IMR-90 (cell line): ENCODE measurements at regions not wholly inside any gene's neighbourhood (a gene's known extent, or its start where the extent isn't known, plus 50 kb on each side); places are given as distances from the start of the nearest gene placed in this dataset.

Experiments used
- ATAC-seq: fragments of 200-7000 bp; cut with Tn5 transposase; 2 replicates; pipeline ENCODE4 v1.9.1; 2020; ENCODE audit warnings: low read depth, mild to moderate bottlenecking, moderate library complexity
- BruUV-seq: library from RNA; stranded (reverse); fragments of 400-500 nt; replicated peaks from 2 replicates; lab custom pipeline; 2021; lab: Mats Ljungman, UMichigan
- CTCF ChIA-PET: fragments of 300-600 bp; formaldehyde crosslinking; extraction: SDS; loops from one replicate; lab custom pipeline; 2021; ENCODE audit warnings: antibody characterized with exemption; lab: Yijun Ruan, JAX
- POLR2A ChIA-PET: fragments of 300-600 bp; sonication (Branson Sonifier 250); formaldehyde crosslinking; loops from one replicate; lab custom pipeline; 2022; ENCODE audit warnings: antibody characterized with exemption; ENCODE audit not compliant: unreplicated experiment; lab: Charles Lee
- DNase-seq: peaks from one replicate; pipeline ENCODE4 v3.0.0; 2013
- H2AFZ ChIP-seq: replicated peaks from 2 replicates; pipeline ENCODE3; 2013; ENCODE audit warnings: low read length, mild to moderate bottlenecking; ENCODE audit not compliant: poor library complexity
- H2AK5ac ChIP-seq: 2 replicates; pipeline ENCODE4 v1.6.1; 2013; ENCODE audit warnings: low read depth, low read length, inconsistent platforms
- H2AK9ac ChIP-seq: replicated peaks from 2 replicates; pipeline ENCODE3; 2013; ENCODE audit warnings: mild to moderate bottlenecking, low read depth, low read length, moderate library complexity; ENCODE audit not compliant: poor library complexity
- H2BK120ac ChIP-seq: 2 replicates; pipeline ENCODE4 v1.6.1; 2013; ENCODE audit warnings: low read depth, low read length, inconsistent platforms
- H2BK15ac ChIP-seq: 3 replicates; pipeline ENCODE4 v1.6.1; 2013; ENCODE audit warnings: low read depth, low read length, inconsistent platforms
- H2BK20ac ChIP-seq: 2 replicates; pipeline ENCODE4 v1.6.1; 2013; ENCODE audit warnings: low read depth, mild to moderate bottlenecking, inconsistent platforms, low read length, moderate library complexity
- H2BK5ac ChIP-seq: 2 replicates; pipeline ENCODE4 v1.6.1; 2013; ENCODE audit warnings: mild to moderate bottlenecking, low read depth, low read length, inconsistent platforms; ENCODE audit not compliant: poor library complexity, severe bottlenecking
- H3K14ac ChIP-seq: replicated peaks from 2 replicates; pipeline ENCODE4 v1.6.1; 2013; ENCODE audit warnings: low read depth, low read length, inconsistent platforms
- H3K18ac ChIP-seq: 2 replicates; pipeline ENCODE4 v1.6.1; 2013; ENCODE audit warnings: low read depth, low read length, control low read depth
- H3K23ac ChIP-seq: 2 replicates; pipeline ENCODE4 v1.6.1; 2013; ENCODE audit warnings: low read depth, low read length, inconsistent platforms
- H3K27ac ChIP-seq: 2 replicates; pipeline ENCODE4 v1.5.1; 2013; ENCODE audit warnings: mild to moderate bottlenecking, control low read depth, low read length; ENCODE audit not compliant: insufficient read depth
- H3K27me3 ChIP-seq: 2 replicates; pipeline ENCODE4 v1.6.1; 2013; ENCODE audit warnings: low read length; ENCODE audit not compliant: control insufficient read depth, insufficient read depth
- H3K36me3 ChIP-seq: 2 replicates; pipeline ENCODE4 v1.6.1; 2013; ENCODE audit warnings: low read length, mixed read lengths; ENCODE audit not compliant: control insufficient read depth, insufficient read depth
- H3K4ac ChIP-seq: 2 replicates; pipeline ENCODE4 v1.6.1; 2013; ENCODE audit warnings: low read depth, low read length, inconsistent platforms
- H3K4me1 ChIP-seq: 2 replicates; pipeline ENCODE4 v1.6.1; 2013; ENCODE audit warnings: low read length, mixed read lengths; ENCODE audit not compliant: control insufficient read depth, insufficient read depth
- H3K4me2 ChIP-seq: 2 replicates; pipeline ENCODE4 v1.6.1; 2013; ENCODE audit warnings: low read depth, mild to moderate bottlenecking, control low read depth, low read length, moderate library complexity
- H3K4me3 ChIP-seq: 2 replicates; pipeline ENCODE4 v1.5.1; 2013; ENCODE audit warnings: low read depth, mild to moderate bottlenecking, control low read depth, low read length, moderate library complexity; ENCODE audit not compliant: insufficient read depth
- H3K56ac ChIP-seq: 2 replicates; pipeline ENCODE4 v1.6.1; 2013; ENCODE audit warnings: low read length, inconsistent platforms; ENCODE audit not compliant: insufficient read depth; ENCODE audit errors: extremely low read depth
- H3K79me1 ChIP-seq, 2 experiments: 2 replicates each; pipeline ENCODE4 v1.6.1; 2013; ENCODE audit warnings: low read length in 2 of 2, inconsistent platforms in 1 of 2, low read depth in 1 of 2
- H3K9ac ChIP-seq: 2 replicates; pipeline ENCODE4 v1.6.1; 2013; ENCODE audit warnings: low read depth, low read length, control low read depth
- H3K9me1 ChIP-seq: 2 replicates; pipeline ENCODE4 v1.6.1; 2013; ENCODE audit warnings: low read length, inconsistent platforms; ENCODE audit not compliant: insufficient read depth
- H3K9me3 ChIP-seq: 2 replicates; pipeline ENCODE4 v1.6.1; 2013; ENCODE audit warnings: low read length; ENCODE audit not compliant: control insufficient read depth, insufficient read depth
- H4K20me1 ChIP-seq: 2 replicates; pipeline ENCODE4 v1.6.1; 2013; ENCODE audit warnings: low read length, inconsistent platforms; ENCODE audit not compliant: insufficient read depth
- H4K5ac ChIP-seq: 2 replicates; pipeline ENCODE4 v1.6.1; 2013; ENCODE audit warnings: mild to moderate bottlenecking, low read depth, low read length, control low read depth
- H4K8ac ChIP-seq, 2 experiments: 2 replicates each; pipeline ENCODE4 v1.6.1; 2013; ENCODE audit warnings: low read depth in 2 of 2, low read length in 2 of 2, control low read depth in 1 of 2, inconsistent platforms in 1 of 2
- H4K91ac ChIP-seq: 2 replicates; pipeline ENCODE4 v1.6.1; 2013; ENCODE audit warnings: low read depth, low read length, inconsistent platforms; ENCODE audit not compliant: insufficient read depth
- BHLHE40 ChIP-seq: fragments of 150-350 bp; IDR thresholded peaks from 2 replicates; pipeline ENCODE4 v1.6.1; 2016; ENCODE audit warnings: mild to moderate bottlenecking, low read depth, low read length
- CEBPB ChIP-seq: IDR thresholded peaks from 2 replicates; pipeline ENCODE4 v1.6.1; 2012; ENCODE audit warnings: low read depth, low read length, improper control_type of control experiment
- CHD1 ChIP-seq: IDR thresholded peaks from 2 replicates; pipeline ENCODE4 v1.6.1; 2012; ENCODE audit warnings: low read depth, low read length, improper control_type of control experiment
- ELK1 ChIP-seq: fragments of 150-350 bp; IDR thresholded peaks from 2 replicates; pipeline ENCODE4 v1.6.1; 2016; ENCODE audit warnings: low read depth, mild to moderate bottlenecking, low read length, moderate library complexity, borderline replicate concordance
- FOS ChIP-seq: fragments of 150-350 bp; IDR thresholded peaks from 2 replicates; pipeline ENCODE4 v1.6.1; 2016; ENCODE audit warnings: low read depth, low read length
- MAFK ChIP-seq: IDR thresholded peaks from 2 replicates; pipeline ENCODE4 v1.6.1; 2012; ENCODE audit warnings: low read depth, low read length, improper control_type of control experiment
- MAZ ChIP-seq: IDR thresholded peaks from 2 replicates; pipeline ENCODE4 v1.6.1; 2012; ENCODE audit warnings: low read depth, mild to moderate bottlenecking, low read length, improper control_type of control experiment, moderate library complexity, borderline replicate concordance
- MXI1 ChIP-seq: IDR thresholded peaks from 2 replicates; pipeline ENCODE4 v1.6.1; 2012; ENCODE audit warnings: low read depth, mild to moderate bottlenecking, low read length, moderate library complexity, borderline replicate concordance
- NFE2L2 ChIP-seq: fragments of 150-350 bp; IDR thresholded peaks from 2 replicates; pipeline ENCODE4 v1.6.1; 2016; ENCODE audit warnings: low read depth, mild to moderate bottlenecking, low read length
- POLR2A ChIP-seq: IDR thresholded peaks from 2 replicates; pipeline ENCODE4 v1.6.1; 2012; ENCODE audit warnings: mild to moderate bottlenecking, low read depth, low read length
- RAD21 ChIP-seq: IDR thresholded peaks from 2 replicates; pipeline ENCODE4 v1.6.1; 2012; ENCODE audit warnings: low read length, improper control_type of control experiment
- RCOR1 ChIP-seq: IDR thresholded peaks from 2 replicates; pipeline ENCODE4 v1.6.1; 2012; ENCODE audit warnings: mild to moderate bottlenecking, low read length, improper control_type of control experiment; ENCODE audit not compliant: insufficient replicate concordance
- RFX5 ChIP-seq: IDR thresholded peaks from 2 replicates; pipeline ENCODE4 v1.8.0; 2012; ENCODE audit warnings: low read depth, mild to moderate bottlenecking, low read length, moderate library complexity
- SMC3 ChIP-seq: fragments of 150-350 bp; IDR thresholded peaks from 2 replicates; pipeline ENCODE4 v1.6.1; 2016; ENCODE audit warnings: low read depth, mild to moderate bottlenecking, antibody characterized with exemption, low read length, moderate library complexity
- USF2 ChIP-seq: fragments of 150-350 bp; IDR thresholded peaks from 2 replicates; pipeline ENCODE4 v1.6.1; 2017; ENCODE audit warnings: mild to moderate bottlenecking, antibody characterized with exemption, low read length, low read depth
- WGBS, 2 experiments: methylation state at CpG; one replicate each; pipeline versions ENCODE4 v1.1.5 to v1.1.7; 2013; ENCODE audit warnings: missing lambda C conversion rate in 2 of 2; ENCODE audit not compliant: insufficient read length in 1 of 2; ENCODE audit errors: extremely low coverage in 2 of 2; 5-methylcytosine and 5-hydroxymethylcytosine counted together
- dilution Hi-C: fragments of 300-500 bp; cut with HindIII; formaldehyde crosslinking; loops from one replicate; pipeline ENCODE4 v1.14.3; 2018; ENCODE audit warnings: low sequenced_read_pairs; ENCODE audit not compliant: unreplicated experiment
- in situ Hi-C: fragments of 300-500 bp; cut with MboI; formaldehyde crosslinking; loops from 3 replicates; pipeline ENCODE4 v1.14.3; 2019; ENCODE audit warnings: low sequenced_read_pairs, inconsistent platforms, mixed read lengths
- intact Hi-C: fragments of 100-400 bp; cut with micrococcal nuclease; formaldehyde crosslinking; loops from 2 replicates; pipeline ENCODE4 v1.10.0; 2022
- TF ChIP-seq, protein P1 (sequence below): conservative IDR thresholded peaks from 2 replicates; pipeline ENCODE4 v1.5.1; 2012; ENCODE audit warnings: mild to moderate bottlenecking, low read depth, low read length, improper control_type of control experiment

- Histone ChIP-seq H3K4me2 (no peak overlapping the region), H2BK15ac (no peak overlapping the region), H2BK5ac (no peak overlapping the region), H2BK120ac (no peak overlapping the region), H3K4me1 (peaks cover 2% of the 10 kb centered on the region; the same call in 1 of the 2 replicates), H3K23ac (no peak overlapping the region), H4K91ac (no peak overlapping the region), H2BK20ac (no peak overlapping the region), H3K9ac (no peak overlapping the region), H4K5ac (no peak overlapping the region), H3K4me3 (no peak overlapping the region), H3K36me3 (no peaks in the 10 kb centered on the region), H3K9me1 (no peaks in the 10 kb centered on the region), H4K8ac (no peak overlapping the region), H3K27ac (no peak overlapping the region), H2AFZ (no peak overlapping the region), H2AK9ac (no peak overlapping the region), H3K4ac (no peak overlapping the region), H4K20me1 (no peaks in the 10 kb centered on the region), H3K18ac (no peak overlapping the region), H3K9me3 (no peaks in the 10 kb centered on the region), H3K27me3 (no peaks in the 10 kb centered on the region), H3K79me1 (no peaks in the 10 kb centered on the region), H3K14ac (no peak overlapping the region), H3K56ac (no peak overlapping the region), H2AK5ac (no peak overlapping the region)
- no peak for DNase-seq
- intact Hi-C loops (no loop called here), in situ Hi-C loops (no loop called here), dilution Hi-C loops (no loop called here)
- no peak for ATAC-seq
- ChIA-PET POLR2A (no interaction called here), CTCF (no interaction called here)
- BruUV-seq: no TSS peak
- TF ChIP-seq NFE2L2 (no peak), RAD21 (no peak), FOS (no peak), RFX5 (no peak), ELK1 (no peak), CHD1 (no peak), BHLHE40 (no peak), MAZ (no peak), USF2 (no peak), POLR2A (no peak), MAFK (no peak), RCOR1 (no peak), MXI1 (no peak), CEBPB (no peak), SMC3 (no peak)
- TF ChIP-seq, protein P1, sequence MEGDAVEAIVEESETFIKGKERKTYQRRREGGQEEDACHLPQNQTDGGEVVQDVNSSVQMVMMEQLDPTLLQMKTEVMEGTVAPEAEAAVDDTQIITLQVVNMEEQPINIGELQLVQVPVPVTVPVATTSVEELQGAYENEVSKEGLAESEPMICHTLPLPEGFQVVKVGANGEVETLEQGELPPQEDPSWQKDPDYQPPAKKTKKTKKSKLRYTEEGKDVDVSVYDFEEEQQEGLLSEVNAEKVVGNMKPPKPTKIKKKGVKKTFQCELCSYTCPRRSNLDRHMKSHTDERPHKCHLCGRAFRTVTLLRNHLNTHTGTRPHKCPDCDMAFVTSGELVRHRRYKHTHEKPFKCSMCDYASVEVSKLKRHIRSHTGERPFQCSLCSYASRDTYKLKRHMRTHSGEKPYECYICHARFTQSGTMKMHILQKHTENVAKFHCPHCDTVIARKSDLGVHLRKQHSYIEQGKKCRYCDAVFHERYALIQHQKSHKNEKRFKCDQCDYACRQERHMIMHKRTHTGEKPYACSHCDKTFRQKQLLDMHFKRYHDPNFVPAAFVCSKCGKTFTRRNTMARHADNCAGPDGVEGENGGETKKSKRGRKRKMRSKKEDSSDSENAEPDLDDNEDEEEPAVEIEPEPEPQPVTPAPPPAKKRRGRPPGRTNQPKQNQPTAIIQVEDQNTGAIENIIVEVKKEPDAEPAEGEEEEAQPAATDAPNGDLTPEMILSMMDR: no peak
- WGBS, 2 experiments: no CpG with 5 or more reads among the region's 3 CpGs
These were observed 343.7 kb downstream of the PTEN start for GRCh38 chr10:88207121-88207546.
